OCI-LY7 (cell line): ENCODE measurements at regions not wholly inside any gene's neighbourhood (a gene's known extent, or its start where the extent isn't known, plus 50 kb on each side); places are given as distances from the start of the nearest gene placed in this dataset.
"Not testable (repeated sequence)": the region's sequence is repeated elsewhere in the genome, so short reads cannot be mapped to it uniquely, and the experiment has no call there.

Experiments used
- EZH2phosphoT487 ChIP-seq: fragments of 200-600 bp; sonication (generic); IDR thresholded peaks from 2 replicates; pipeline ENCODE4 v1.6.1; 2018; ENCODE audit warnings: low read depth, borderline replicate concordance, mild to moderate bottlenecking, mixed run types, antibody characterized with exemption, low read length, moderate library complexity, mixed read lengths
- TF ChIP-seq, protein P1 (sequence below): fragments of 200-600 bp; sonication (generic); conservative IDR thresholded peaks from 2 replicates; pipeline ENCODE4 v1.5.1; 2014; ENCODE audit warnings: mild to moderate bottlenecking, antibody characterized with exemption, low read length, moderate library complexity, mixed read lengths

DNA sequence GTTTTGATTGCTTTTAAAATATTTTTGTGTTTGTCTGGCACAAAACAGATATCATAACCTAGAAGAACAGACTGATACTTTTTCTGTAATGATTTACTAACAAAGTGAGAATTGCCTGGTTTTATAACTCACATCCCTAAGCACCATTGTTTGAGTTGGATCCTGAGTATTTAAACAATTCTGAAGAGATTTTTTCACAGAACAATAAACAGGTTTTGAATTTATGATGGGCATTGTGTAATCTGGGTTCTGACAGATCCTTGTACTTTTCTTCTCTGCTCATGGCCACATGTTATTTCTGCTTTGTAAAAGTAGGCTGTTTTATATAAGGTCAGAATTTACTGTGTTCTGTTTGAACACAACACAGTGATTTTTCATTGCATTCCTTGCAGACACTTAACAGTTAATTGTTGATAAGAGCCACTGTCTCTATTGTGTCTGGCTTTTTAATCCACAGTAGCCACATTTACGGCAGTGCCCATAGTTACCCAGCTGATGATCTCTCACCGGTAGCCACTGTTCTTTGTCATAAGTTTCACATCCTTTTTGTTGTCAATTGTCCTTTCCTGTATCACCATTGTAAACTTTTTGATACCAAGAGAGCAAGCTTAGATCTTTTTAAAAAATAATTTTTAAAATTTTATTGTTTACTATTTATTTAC lies 1548.1 kb downstream of the KHDRBS2 start:
- TF ChIP-seq, protein P1, sequence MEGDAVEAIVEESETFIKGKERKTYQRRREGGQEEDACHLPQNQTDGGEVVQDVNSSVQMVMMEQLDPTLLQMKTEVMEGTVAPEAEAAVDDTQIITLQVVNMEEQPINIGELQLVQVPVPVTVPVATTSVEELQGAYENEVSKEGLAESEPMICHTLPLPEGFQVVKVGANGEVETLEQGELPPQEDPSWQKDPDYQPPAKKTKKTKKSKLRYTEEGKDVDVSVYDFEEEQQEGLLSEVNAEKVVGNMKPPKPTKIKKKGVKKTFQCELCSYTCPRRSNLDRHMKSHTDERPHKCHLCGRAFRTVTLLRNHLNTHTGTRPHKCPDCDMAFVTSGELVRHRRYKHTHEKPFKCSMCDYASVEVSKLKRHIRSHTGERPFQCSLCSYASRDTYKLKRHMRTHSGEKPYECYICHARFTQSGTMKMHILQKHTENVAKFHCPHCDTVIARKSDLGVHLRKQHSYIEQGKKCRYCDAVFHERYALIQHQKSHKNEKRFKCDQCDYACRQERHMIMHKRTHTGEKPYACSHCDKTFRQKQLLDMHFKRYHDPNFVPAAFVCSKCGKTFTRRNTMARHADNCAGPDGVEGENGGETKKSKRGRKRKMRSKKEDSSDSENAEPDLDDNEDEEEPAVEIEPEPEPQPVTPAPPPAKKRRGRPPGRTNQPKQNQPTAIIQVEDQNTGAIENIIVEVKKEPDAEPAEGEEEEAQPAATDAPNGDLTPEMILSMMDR = not testable (repeated sequence)
- TF ChIP-seq EZH2phosphoT487 = not testable (repeated sequence)
